DND-41 (cell line): ENCODE measurements at regions not wholly inside any gene's neighbourhood (a gene's known extent, or its start where the extent isn't known, plus 50 kb on each side); places are given as distances from the start of the nearest gene placed in this dataset.

ENCODE experiments used
- EZH2 ChIP-seq: IDR thresholded peaks from 3 replicates; pipeline ENCODE4 v1.6.1; 2012; ENCODE audit warnings: borderline replicate concordance, low read depth, mild to moderate bottlenecking, moderate library complexity, low read length, inconsistent platforms; ENCODE audit not compliant: severe bottlenecking
- TF ChIP-seq, protein P1 (sequence below): IDR thresholded peaks from 2 replicates; pipeline ENCODE4 v1.5.1; 2012; ENCODE audit warnings: borderline replicate concordance, low read length, moderate library complexity, mild to moderate bottlenecking; ENCODE audit not compliant: poor library complexity, severe bottlenecking; ENCODE audit errors: extremely low read depth

- TF ChIP-seq, protein P1, sequence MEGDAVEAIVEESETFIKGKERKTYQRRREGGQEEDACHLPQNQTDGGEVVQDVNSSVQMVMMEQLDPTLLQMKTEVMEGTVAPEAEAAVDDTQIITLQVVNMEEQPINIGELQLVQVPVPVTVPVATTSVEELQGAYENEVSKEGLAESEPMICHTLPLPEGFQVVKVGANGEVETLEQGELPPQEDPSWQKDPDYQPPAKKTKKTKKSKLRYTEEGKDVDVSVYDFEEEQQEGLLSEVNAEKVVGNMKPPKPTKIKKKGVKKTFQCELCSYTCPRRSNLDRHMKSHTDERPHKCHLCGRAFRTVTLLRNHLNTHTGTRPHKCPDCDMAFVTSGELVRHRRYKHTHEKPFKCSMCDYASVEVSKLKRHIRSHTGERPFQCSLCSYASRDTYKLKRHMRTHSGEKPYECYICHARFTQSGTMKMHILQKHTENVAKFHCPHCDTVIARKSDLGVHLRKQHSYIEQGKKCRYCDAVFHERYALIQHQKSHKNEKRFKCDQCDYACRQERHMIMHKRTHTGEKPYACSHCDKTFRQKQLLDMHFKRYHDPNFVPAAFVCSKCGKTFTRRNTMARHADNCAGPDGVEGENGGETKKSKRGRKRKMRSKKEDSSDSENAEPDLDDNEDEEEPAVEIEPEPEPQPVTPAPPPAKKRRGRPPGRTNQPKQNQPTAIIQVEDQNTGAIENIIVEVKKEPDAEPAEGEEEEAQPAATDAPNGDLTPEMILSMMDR: no peak
- TF ChIP-seq EZH2: no peak
Measured at GRCh38 chr7:136049818-136050461, 72.8 kb upstream of the MTPN start.
